HG03439 (cell line): ENCODE measurements at regions not wholly inside any gene's neighbourhood (a gene's known extent, or its start where the extent isn't known, plus 50 kb on each side); places are given as distances from the start of the nearest gene placed in this dataset.
"Not testable (repeated sequence)": the region's sequence is repeated elsewhere in the genome, so short reads cannot be mapped to it uniquely, and the experiment has no call there.

Experiments
- ATAC-seq: cut with Tn5 transposase; IDR thresholded peaks from one replicate; pipeline ENCODE4 v1.9.1; 2021; ENCODE audit warnings: mild to moderate bottlenecking, moderate library complexity; ENCODE audit not compliant: unreplicated experiment

DNA sequence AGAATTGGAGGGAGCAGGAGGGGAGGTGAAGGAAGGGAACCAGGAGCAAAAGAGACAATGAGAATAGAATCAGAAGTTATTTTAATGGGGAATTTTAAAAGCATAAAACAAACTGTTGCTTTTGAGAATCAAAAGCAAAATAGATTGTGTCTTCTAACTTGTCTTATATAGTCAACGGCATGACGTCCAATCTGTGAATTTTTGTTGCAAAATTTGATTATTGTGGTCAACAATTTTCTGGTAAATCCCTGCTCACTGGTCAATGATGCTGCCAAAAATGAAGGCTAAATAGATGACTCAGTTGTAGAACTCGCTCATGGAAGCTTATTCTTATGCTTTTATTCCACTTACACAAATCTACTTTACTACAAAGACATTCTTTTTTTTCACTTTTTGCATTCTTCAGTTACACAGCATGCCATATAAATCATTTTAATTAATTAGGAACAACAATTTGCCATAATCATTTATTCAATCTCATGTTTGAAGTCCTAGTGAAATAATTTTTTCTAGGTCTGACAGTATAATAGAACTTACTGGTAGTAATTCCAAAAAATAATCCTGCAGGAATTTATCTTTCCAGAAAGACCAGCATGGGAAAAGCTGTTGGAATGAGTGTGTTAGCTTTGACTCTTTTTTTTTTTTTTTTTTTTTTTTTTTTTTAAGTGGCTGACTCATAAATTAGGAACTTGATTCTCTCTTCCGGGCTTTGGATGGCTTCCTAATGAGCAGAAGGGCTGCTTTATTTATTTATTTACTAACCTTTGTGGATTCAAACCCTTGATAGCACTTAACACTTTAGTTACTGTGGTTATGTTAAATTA, 256.9 kb downstream of the SPRY2 start:
- ATAC-seq: no peak

GRCh38 chr13:80083081-80083852, 257.7 kb downstream of the SPRY2 start:
- no peak for ATAC-seq

GRCh38 chr13:80082396-80083080, 258.4 kb downstream of the SPRY2 start:
- ATAC-seq: no peak

- ATAC-seq: no peak
Observed at GRCh38 chr13:80074811-80075210, 266.1 kb downstream of the SPRY2 start.

DNA sequence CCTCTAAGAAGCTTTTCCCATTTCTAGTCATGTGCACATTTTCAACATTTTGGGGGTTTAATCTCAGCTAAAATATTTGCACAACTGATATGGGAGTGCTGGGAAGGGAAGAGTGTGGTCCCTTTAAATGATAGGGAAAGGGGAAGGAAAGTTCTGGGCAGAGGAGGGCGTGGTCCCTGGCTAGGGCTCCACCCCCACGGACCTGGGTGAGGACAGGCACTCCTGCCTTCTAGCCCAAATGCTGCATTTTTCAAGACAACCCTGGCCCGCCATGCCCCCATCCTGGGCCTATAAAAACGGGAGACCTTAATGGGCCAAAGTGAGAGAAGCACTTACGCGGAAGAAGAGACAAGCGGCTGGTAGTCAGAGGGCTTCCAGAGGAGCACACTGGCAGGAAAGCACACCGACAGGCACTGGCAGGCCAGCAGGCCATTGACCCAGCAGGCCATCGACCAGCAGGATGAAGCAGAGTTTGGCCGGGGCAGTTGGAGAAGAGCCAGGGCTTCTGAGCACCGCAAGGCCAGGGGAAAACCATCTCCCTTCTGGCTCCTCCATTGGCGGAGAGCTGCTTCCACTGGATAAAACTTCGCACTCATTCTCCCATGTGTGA, 266.7 kb downstream of the SPRY2 start:
- no peak for ATAC-seq

- no peak for ATAC-seq
Observed at GRCh38 chr13:80072231-80072630, 268.7 kb downstream of the SPRY2 start.

DNA sequence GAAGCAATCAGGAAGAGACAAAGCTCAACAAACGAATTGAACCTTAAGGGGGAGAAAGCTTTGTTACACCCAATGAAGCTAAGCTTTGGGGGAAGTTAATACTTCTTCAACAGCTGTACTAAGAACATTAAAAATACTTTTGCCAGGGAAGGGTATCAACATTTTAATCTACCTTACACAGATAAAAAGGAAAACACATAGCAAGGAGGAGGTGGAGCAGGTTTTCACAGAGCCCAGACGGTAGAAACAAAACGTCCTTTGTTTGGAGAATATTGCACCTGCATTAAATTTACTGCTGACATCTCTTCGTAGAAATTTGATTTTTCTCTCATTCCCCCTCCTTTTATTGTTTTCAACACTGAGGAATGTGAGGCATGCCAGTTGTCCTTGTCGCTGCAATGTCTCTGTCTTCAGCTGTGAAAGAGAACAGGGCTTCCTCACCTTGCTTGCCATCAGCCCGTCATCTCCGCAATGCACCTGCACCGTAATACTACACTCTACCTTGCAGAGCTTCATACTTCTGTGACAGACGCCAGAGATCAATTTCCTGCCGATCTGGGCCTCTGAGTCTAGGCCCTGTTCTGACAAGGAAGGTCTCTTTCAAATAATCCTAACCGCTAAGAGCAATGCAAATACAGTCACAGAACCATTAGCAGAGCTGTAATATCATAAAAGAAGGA, 270.8 kb downstream of the SPRY2 start:
- no peak for ATAC-seq

GRCh38 chr13:80069374-80069773, 271.6 kb downstream of the SPRY2 start:
- ATAC-seq: no peak

- no peak for ATAC-seq
Observed at GRCh38 chr13:80065996-80066395, 274.9 kb downstream of the SPRY2 start.

DNA sequence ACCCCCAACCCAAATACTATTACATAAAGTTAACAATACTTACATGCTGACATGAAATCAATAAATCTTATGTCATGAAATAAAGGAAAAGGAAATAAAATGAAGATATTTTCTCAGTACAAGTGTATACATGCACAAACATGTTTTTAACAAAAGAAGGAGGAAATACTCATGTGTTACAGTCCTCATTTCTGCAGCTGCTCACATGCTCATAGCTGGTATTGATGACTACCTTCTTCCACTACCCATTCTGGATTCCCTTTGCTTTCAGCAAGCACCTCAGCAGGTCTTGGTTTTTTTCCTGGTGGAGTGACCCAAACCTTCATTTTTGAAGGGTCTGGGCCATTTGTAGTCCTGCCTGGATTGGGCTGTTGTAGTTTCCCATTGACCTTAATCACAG, 278.5 kb downstream of the SPRY2 start:
- not testable (repeated sequence) for ATAC-seq

GRCh38 chr13:80059789-80060188, 281.1 kb downstream of the SPRY2 start:
- ATAC-seq: no peak

- no peak for ATAC-seq
Observed at GRCh38 chr13:80058626-80059025, 282.3 kb downstream of the SPRY2 start.

DNA sequence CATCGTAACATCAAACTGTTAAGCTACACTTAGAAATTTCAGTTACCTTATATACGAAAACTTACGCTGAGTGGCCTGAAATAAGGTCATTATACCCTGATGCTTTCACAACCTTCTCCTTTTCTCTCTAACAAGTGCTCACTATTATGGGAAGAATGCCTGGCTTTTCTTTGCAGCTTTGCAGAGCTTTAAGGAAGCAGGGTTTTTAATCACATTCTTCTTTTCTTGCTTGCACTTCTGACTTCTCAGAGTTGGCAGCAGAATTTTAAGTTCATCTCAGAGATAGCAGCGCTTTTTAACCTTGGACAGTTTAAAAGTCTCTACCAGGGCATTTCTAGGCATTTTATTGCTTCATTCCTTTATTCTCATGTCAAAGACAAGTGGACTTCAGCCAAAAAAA, 285.1 kb downstream of the SPRY2 start:
- no peak for ATAC-seq

DNA sequence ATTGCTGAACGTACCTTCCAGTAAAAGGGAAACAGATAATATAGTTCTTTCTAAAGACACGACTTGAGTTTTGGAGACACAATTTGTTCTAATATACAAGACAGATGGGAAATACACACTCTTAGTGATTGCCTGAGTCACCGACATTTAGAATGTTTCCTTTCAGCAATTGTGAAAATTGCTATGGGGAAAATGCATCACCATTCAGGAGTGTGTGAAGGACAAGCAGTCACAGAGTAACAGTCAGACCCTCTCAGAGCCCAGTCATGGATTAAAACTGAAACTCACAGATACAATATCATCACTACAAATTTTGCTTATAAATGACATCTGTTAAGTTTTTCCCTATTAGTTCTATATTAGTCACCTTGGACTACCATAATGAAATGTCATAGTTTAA, 286.1 kb downstream of the SPRY2 start:
- ATAC-seq: no peak

DNA sequence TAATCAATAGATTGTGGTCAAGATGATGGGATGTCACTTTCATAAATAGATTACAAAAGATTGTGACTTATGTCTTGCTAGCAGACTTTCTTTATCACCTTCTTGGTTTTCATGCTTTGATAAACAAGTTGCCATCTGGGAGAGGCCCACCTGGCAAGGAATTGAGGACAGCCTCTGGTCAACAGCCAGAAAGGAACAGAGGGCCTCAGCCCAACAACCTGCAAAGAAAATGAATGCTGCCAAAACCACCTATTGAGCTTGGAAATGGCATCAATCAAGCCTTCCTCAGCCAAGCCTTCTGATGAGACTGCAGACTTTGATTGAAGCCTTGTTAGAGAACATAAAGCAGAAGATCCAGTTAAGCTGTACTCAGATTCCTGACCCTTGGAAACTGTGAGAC, 288.6 kb downstream of the SPRY2 start:
- no peak for ATAC-seq

GRCh38 chr13:80050252-80050651, 290.7 kb downstream of the SPRY2 start:
- no peak for ATAC-seq

- ATAC-seq: peak; percentile 99
Observed at GRCh38 chr13:80048802-80049201, 292.1 kb downstream of the SPRY2 start.

GRCh38 chr13:80048030-80048429, 292.9 kb downstream of the SPRY2 start:
- ATAC-seq: no peak

GRCh38 chr13:80047406-80047805, 293.5 kb downstream of the SPRY2 start:
- ATAC-seq: no peak

- ATAC-seq: no peak
Observed at GRCh38 chr13:80040981-80041317, 300.0 kb downstream of the SPRY2 start.
